B cell (primary cell): ENCODE measurements at regions not wholly inside any gene's neighbourhood (a gene's known extent, or its start where the extent isn't known, plus 50 kb on each side); places are given as distances from the start of the nearest gene placed in this dataset.

ENCODE experiments used
- ATAC-seq: fragments of 200-7000 bp; cut with Tn5 transposase; one replicate; pipeline ENCODE4 v1.10.0; 2021; ENCODE audit warnings: low read depth, mild to moderate bottlenecking, moderate number of reproducible peaks, moderate library complexity
- CTCF ChIA-PET: fragments of 350-600 bp; sonication (Branson Sonifier 250); formaldehyde crosslinking; loops from one replicate; lab custom pipeline; 2021; ENCODE audit warnings: antibody characterized with exemption, inconsistent platforms; lab: Charles Lee
- POLR2A ChIA-PET: fragments of 350-600 bp; sonication (Branson Sonifier 250); formaldehyde crosslinking; loops from one replicate; lab custom pipeline; 2021; ENCODE audit warnings: antibody characterized with exemption; lab: Charles Lee
- DNase-seq: peaks from one replicate; pipeline ENCODE4 v3.0.0; 2013
- H2AFZ ChIP-seq: 2 replicates; pipeline ENCODE4 v1.6.1; 2012; ENCODE audit warnings: mild to moderate bottlenecking, low read depth, low read length; ENCODE audit not compliant: insufficient read depth, poor library complexity, severe bottlenecking
- H3K27ac ChIP-seq, 2 donors: 1 replicate in 1 of 2; 2 replicates in 1 of 2; pipeline ENCODE4 v1.5.1; 2012 to 2013; ENCODE audit warnings: low read length in 2 of 2, mild to moderate bottlenecking in 2 of 2, moderate library complexity in 1 of 2
- H3K27me3 ChIP-seq, 4 experiments: fragments of 200-600 bp in 1 of 4; sonication (generic) in 1 of 4; replicated peaks in 1 of 4; 1 replicate in 2 of 4; 2 replicates in 2 of 4; pipeline versions ENCODE4 v1.6.1 to v1.7.0; 2013 to 2016; ENCODE audit warnings: low read length in 3 of 4, mild to moderate bottlenecking in 2 of 4, mixed read lengths in 1 of 4, moderate library complexity in 1 of 4; ENCODE audit not compliant: insufficient read depth in 4 of 4, control insufficient read depth in 3 of 4; ENCODE audit errors: control extremely low read depth in 1 of 4
- H3K36me3 ChIP-seq, 2 experiments: replicated peaks in 1 of 2; 1 replicate in 1 of 2; 2 replicates in 1 of 2; pipeline versions ENCODE4 v1.6.1 to v1.7.1; 2013; ENCODE audit warnings: low read length in 1 of 2; ENCODE audit not compliant: insufficient read depth in 2 of 2, control insufficient read depth in 1 of 2; ENCODE audit errors: control extremely low read depth in 1 of 2, extremely low read depth in 1 of 2
- H3K4me1 ChIP-seq, 2 donors: fragments of 200-600 bp in 1 of 2; sonication (generic) in 1 of 2; 1 replicate in 1 of 2; 2 replicates in 1 of 2; pipeline versions ENCODE4 v1.5.1 to v1.6.1; 2013 to 2017; ENCODE audit warnings: low read length in 2 of 2; ENCODE audit not compliant: control insufficient read depth in 2 of 2, insufficient read depth in 2 of 2
- H3K4me2 ChIP-seq: replicated peaks from 2 replicates; pipeline ENCODE3; 2012; ENCODE audit warnings: mild to moderate bottlenecking, low read depth, low read length; ENCODE audit not compliant: poor library complexity, severe bottlenecking
- H3K4me3 ChIP-seq, 5 experiments: fragments of 200-600 bp in 1 of 5; sonication (generic) in 1 of 5; 1 replicate in 3 of 5; 2 replicates in 2 of 5; pipeline versions ENCODE4 v1.5.1 to v1.7.0; 2011 to 2016; ENCODE audit warnings: low read length in 4 of 5, mild to moderate bottlenecking in 4 of 5, low read depth in 2 of 5, control low read depth in 1 of 5, moderate library complexity in 1 of 5; ENCODE audit not compliant: insufficient read depth in 1 of 5; ENCODE audit errors: control extremely low read depth in 1 of 5, extremely low read depth in 1 of 5
- H3K79me2 ChIP-seq: fragments of 200-600 bp; sonication (generic); one replicate; pipeline ENCODE4 v1.6.0; 2016; ENCODE audit warnings: low read length; ENCODE audit not compliant: control insufficient read depth, insufficient read depth
- H3K9ac ChIP-seq: fragments of 200-600 bp; sonication (generic); 2 replicates; pipeline ENCODE4 v1.6.1; 2017; ENCODE audit warnings: mild to moderate bottlenecking, low read length, moderate library complexity
- H3K9me3 ChIP-seq, 3 donors: one replicate each; pipeline versions ENCODE4 v1.6.1 to v1.7.1; 2013; ENCODE audit warnings: low read length in 2 of 3; ENCODE audit not compliant: control insufficient read depth in 2 of 3, insufficient read depth in 1 of 3; ENCODE audit errors: control extremely low read depth in 1 of 3
- H4K20me1 ChIP-seq: 2 replicates; pipeline ENCODE4 v1.6.0; 2012; ENCODE audit warnings: mild to moderate bottlenecking, low read length; ENCODE audit not compliant: insufficient read depth, control insufficient read depth, poor library complexity, severe bottlenecking
- H3K27ac Mint-ChIP-seq: one replicate; pipeline ENCODE4 v1.8.0; 2021; ENCODE audit warnings: mixed read lengths
- H3K27me3 Mint-ChIP-seq: one replicate; pipeline ENCODE4 v1.8.0; 2021; ENCODE audit warnings: mixed read lengths
- H3K4me1 Mint-ChIP-seq: one replicate; pipeline ENCODE4 v1.8.0; 2021; ENCODE audit warnings: mixed read lengths
- H3K4me3 Mint-ChIP-seq: one replicate; pipeline ENCODE4 v1.8.0; 2021; ENCODE audit warnings: mixed read lengths
- H3K9me3 Mint-ChIP-seq: one replicate; pipeline ENCODE4 v1.8.0; 2022; ENCODE audit warnings: mixed read lengths; ENCODE audit not compliant: insufficient read depth
- EZH2 ChIP-seq: IDR thresholded peaks from 2 replicates; pipeline ENCODE4 v1.6.1; 2012; ENCODE audit warnings: borderline replicate concordance, low read depth, mild to moderate bottlenecking, moderate library complexity, low read length; ENCODE audit not compliant: insufficient read depth, poor library complexity, severe bottlenecking
- WGBS: methylation state at CpG from one replicate; pipeline ENCODE4 v1.1.5; 2013; ENCODE audit warnings: missing lambda C conversion rate; ENCODE audit not compliant: insufficient coverage; 5-methylcytosine and 5-hydroxymethylcytosine counted together
- intact Hi-C: fragments of 100-400 bp; cut with micrococcal nuclease; formaldehyde crosslinking; loops from one replicate; pipeline ENCODE4 v1.10.0; 2022
- TF ChIP-seq, protein P1 (sequence below): fragments of 200-600 bp; IDR thresholded peaks from one replicate; pipeline ENCODE4 v1.8.0; 2022; ENCODE audit warnings: antibody characterized with exemption, mild to moderate bottlenecking

DNA sequence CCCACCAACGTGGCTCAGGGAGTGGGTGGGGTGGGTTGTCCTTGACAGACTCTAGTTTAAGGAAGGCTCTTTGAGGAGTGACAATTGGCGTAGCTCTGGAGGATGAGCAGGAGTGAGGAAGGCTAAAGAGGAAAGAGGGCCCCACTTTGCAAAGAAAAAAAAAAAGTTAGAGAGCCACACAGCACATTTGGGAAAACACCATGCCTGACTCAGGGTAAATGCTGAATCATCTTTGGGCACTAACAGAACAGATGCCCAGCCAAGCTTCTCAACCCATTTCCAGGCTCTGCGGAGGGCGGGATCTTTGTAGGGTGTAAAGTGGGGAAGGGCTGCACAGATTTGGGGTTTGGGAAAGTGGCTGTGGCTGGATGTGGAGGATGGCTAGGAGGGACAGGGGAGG lies 179.1 kb upstream of the RGMA start:
- no peaks in the 10 kb centered on the region for H3K36me3 ChIP-seq
- H2AFZ ChIP-seq: no peak overlapping the region
- ChIA-PET POLR2A (no interaction called here), CTCF (no interaction called here)
- no peak for DNase-seq
- H3K4me1 ChIP-seq: no peaks in the 10 kb centered on the region
- no peak overlapping the region for H3K4me2 ChIP-seq
- no peak for ATAC-seq
- intact Hi-C loops: no loop called here
- WGBS: 81% methylated on average over 2 of the region's 4 CpGs
- H3K4me3 ChIP-seq: no peak overlapping the region
- H3K27me3 ChIP-seq: no peaks in the 10 kb centered on the region
- Mint-ChIP-seq H3K27ac (no peak overlapping the region), H3K4me3 (no peak overlapping the region), H3K27me3 (no peaks in the 10 kb centered on the region), H3K9me3 (peaks cover 16% of the 10 kb centered on the region), H3K4me1 (no peaks in the 10 kb centered on the region)
- peaks cover 0 to 21% (median 1%) of the 10 kb centered on the region in 3 donors for H3K9me3 ChIP-seq
- no peak overlapping the region for H3K9ac ChIP-seq
- H4K20me1 ChIP-seq: no peaks in the 10 kb centered on the region
- TF ChIP-seq, protein P1, sequence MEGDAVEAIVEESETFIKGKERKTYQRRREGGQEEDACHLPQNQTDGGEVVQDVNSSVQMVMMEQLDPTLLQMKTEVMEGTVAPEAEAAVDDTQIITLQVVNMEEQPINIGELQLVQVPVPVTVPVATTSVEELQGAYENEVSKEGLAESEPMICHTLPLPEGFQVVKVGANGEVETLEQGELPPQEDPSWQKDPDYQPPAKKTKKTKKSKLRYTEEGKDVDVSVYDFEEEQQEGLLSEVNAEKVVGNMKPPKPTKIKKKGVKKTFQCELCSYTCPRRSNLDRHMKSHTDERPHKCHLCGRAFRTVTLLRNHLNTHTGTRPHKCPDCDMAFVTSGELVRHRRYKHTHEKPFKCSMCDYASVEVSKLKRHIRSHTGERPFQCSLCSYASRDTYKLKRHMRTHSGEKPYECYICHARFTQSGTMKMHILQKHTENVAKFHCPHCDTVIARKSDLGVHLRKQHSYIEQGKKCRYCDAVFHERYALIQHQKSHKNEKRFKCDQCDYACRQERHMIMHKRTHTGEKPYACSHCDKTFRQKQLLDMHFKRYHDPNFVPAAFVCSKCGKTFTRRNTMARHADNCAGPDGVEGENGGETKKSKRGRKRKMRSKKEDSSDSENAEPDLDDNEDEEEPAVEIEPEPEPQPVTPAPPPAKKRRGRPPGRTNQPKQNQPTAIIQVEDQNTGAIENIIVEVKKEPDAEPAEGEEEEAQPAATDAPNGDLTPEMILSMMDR: no peak
- no peak for TF ChIP-seq EZH2
- H3K27ac ChIP-seq: no peak overlapping the region
- H3K79me2 ChIP-seq: no peaks in the 10 kb centered on the region

DNA sequence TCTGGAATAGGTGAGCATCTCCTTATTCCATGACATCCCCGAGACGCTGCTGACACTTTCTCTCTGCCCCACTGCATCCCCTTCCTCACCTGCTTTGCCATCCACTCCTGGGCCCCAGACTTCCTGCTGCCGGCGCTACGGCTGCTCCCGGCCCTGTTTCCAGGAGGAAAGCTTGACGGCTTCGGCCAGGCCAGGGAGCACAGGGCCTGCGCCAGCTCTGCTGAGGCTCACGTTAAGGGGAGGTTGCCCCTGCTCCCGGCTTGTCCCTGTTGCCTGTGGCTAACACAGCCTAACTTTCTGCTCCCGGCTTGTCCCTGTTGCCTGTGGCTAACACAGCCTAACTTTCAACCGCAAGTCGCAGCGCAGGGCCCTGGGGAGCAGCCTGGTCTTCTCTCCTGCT lies 177.3 kb upstream of the RGMA start:
- TF ChIP-seq EZH2: no peak
- TF ChIP-seq, protein P1: no peak
- H3K4me3 Mint-ChIP-seq: no peak overlapping the region
- CTCF ChIA-PET: no interaction called here
- no peak for ATAC-seq
- Histone ChIP-seq H3K79me2 (no peaks in the 10 kb centered on the region), H3K36me3 (no peaks in the 10 kb centered on the region), H3K4me3 (no peak overlapping the region), H2AFZ (no peak overlapping the region), H3K4me2 (no peak overlapping the region), H3K9ac (no peak overlapping the region), H3K4me1 (no peaks in the 10 kb centered on the region), H4K20me1 (no peaks in the 10 kb centered on the region), H3K9me3 (peaks cover 0 to 17% (median 1%) of the 10 kb centered on the region in 3 donors), H3K27me3 (no peaks in the 10 kb centered on the region), H3K27ac (no peak overlapping the region)
- WGBS: 96% methylated on average over 13 of the region's 15 CpGs
- peaks cover 6% of the 10 kb centered on the region for H3K27me3 Mint-ChIP-seq
- H3K4me1 Mint-ChIP-seq: no peaks in the 10 kb centered on the region
- intact Hi-C loops: no loop called here
- POLR2A ChIA-PET: no interaction called here
- DNase-seq: no peak
- no peak overlapping the region for H3K27ac Mint-ChIP-seq
- H3K9me3 Mint-ChIP-seq: peaks cover 11% of the 10 kb centered on the region
